ENCODE measurements at regions not wholly inside any gene's neighbourhood (a gene's known extent, or its start where the extent isn't known, plus 50 kb on each side); places are given as distances from the start of the nearest gene placed in this dataset.

DNA sequence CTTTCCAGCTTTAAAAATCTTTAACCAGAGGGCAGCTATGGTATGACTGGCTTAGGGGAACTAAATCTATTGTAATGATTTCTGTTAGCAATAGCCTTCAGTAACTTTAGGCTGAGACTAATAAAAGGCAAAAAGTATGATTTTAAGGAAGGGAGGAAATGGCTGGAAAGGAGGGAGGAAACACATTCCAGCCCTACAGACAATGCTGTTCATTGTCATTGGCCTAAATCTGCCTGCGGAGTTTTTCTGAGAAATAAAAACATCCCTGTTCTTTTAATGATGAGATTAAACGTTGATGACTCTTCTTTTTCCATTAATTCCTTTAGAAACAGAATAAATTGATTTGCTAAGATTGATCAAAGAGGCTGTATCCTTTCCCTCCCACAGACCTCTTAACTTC is 99.6 kb upstream of the GRAMD1B start:
- no peaks in the 10 kb centered on the region for H4K20me1 ChIP-seq (ENCODE audit: insufficient read depth, low read length)
- TF ChIP-seq EZH2 (optimal IDR thresholded peaks at IDR 0.05; ENCODE audit: low read depth, low read length) (no peak), EZH2phosphoT487 (IDR thresholded peaks at IDR 0.05; ENCODE audit: low read length) (no peak)
- TF ChIP-seq, protein P1, sequence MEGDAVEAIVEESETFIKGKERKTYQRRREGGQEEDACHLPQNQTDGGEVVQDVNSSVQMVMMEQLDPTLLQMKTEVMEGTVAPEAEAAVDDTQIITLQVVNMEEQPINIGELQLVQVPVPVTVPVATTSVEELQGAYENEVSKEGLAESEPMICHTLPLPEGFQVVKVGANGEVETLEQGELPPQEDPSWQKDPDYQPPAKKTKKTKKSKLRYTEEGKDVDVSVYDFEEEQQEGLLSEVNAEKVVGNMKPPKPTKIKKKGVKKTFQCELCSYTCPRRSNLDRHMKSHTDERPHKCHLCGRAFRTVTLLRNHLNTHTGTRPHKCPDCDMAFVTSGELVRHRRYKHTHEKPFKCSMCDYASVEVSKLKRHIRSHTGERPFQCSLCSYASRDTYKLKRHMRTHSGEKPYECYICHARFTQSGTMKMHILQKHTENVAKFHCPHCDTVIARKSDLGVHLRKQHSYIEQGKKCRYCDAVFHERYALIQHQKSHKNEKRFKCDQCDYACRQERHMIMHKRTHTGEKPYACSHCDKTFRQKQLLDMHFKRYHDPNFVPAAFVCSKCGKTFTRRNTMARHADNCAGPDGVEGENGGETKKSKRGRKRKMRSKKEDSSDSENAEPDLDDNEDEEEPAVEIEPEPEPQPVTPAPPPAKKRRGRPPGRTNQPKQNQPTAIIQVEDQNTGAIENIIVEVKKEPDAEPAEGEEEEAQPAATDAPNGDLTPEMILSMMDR (IDR thresholded peaks at IDR 0.05; ENCODE audit: low read length), result no peak
- no peak for DNase-seq
- H3K4me3 ChIP-seq (ENCODE audit: low read length), result no peak overlapping the region
- H3K4me1 ChIP-seq (ENCODE audit: low read length), result no peaks in the 10 kb centered on the region
- no peaks in the 10 kb centered on the region for H3K9me2 ChIP-seq (replicated peaks; ENCODE audit: insufficient read depth, low read length)
- H3K9me3 ChIP-seq (replicated peaks; ENCODE audit: insufficient read depth, low read length), result no peaks in the 10 kb centered on the region
- no peaks in the 10 kb centered on the region for H3K27me3 ChIP-seq (replicated peaks; ENCODE audit: insufficient read depth, low read length)
- H3F3A ChIP-seq (ENCODE audit: insufficient read depth, low read length), result no peaks in the 10 kb centered on the region
- no peak overlapping the region for H3K27ac ChIP-seq (ENCODE audit: low read length)
- no peak overlapping the region for H3K4me2 ChIP-seq (ENCODE audit: low read depth, low read length)
- H3K9ac ChIP-seq (ENCODE audit: low read length), result no peak overlapping the region
- no peak overlapping the region for H2AFZ ChIP-seq (ENCODE audit: low read length)
- no peaks in the 10 kb centered on the region for H3K36me3 ChIP-seq (replicated peaks; ENCODE audit: insufficient read depth, low read length)
- no peaks in the 10 kb centered on the region for H3K79me2 ChIP-seq (ENCODE audit: low read length)

DNA sequence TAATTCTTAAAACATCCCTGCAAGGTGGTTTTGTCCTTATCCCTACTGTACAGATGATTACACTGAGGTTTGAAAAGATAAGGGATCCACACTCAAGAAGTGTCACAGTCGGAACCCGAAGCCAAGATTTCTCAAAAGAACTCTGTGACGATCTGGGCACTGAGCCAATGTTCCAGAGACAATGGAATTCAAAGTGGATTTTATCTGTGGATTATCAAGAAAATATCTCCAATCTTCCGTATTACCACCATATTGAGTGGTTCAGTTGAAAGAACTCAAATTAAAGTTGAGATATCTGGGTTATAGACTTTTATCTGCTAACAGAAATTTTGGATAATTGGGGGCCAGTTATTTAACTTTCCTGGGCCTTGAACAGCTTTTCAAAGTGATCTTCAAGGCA is 100.0 kb upstream of the GRAMD1B start:
- Histone ChIP-seq H3K9ac (ENCODE audit: low read length) (no peak overlapping the region), H4K20me1 (ENCODE audit: insufficient read depth, low read length) (no peaks in the 10 kb centered on the region), H3K27ac (ENCODE audit: low read length) (no peak overlapping the region), H3F3A (ENCODE audit: insufficient read depth, low read length) (no peaks in the 10 kb centered on the region), H3K4me1 (ENCODE audit: low read length) (no peaks in the 10 kb centered on the region), H3K36me3 (replicated peaks; ENCODE audit: insufficient read depth, low read length) (no peaks in the 10 kb centered on the region), H3K27me3 (replicated peaks; ENCODE audit: insufficient read depth, low read length) (no peaks in the 10 kb centered on the region), H3K4me3 (ENCODE audit: low read length) (no peak overlapping the region), H3K9me2 (replicated peaks; ENCODE audit: insufficient read depth, low read length) (no peaks in the 10 kb centered on the region), H3K4me2 (ENCODE audit: low read depth, low read length) (no peak overlapping the region), H3K9me3 (replicated peaks; ENCODE audit: insufficient read depth, low read length) (no peaks in the 10 kb centered on the region), H2AFZ (ENCODE audit: low read length) (no peak overlapping the region), H3K79me2 (ENCODE audit: low read length) (no peaks in the 10 kb centered on the region)
- TF ChIP-seq EZH2 (optimal IDR thresholded peaks at IDR 0.05; ENCODE audit: low read depth, low read length), result no peak
- TF ChIP-seq, protein P1 (IDR thresholded peaks at IDR 0.05; ENCODE audit: low read length), result no peak
- no peak for TF ChIP-seq EZH2phosphoT487 (IDR thresholded peaks at IDR 0.05; ENCODE audit: low read length)
- no peak for DNase-seq

DNA sequence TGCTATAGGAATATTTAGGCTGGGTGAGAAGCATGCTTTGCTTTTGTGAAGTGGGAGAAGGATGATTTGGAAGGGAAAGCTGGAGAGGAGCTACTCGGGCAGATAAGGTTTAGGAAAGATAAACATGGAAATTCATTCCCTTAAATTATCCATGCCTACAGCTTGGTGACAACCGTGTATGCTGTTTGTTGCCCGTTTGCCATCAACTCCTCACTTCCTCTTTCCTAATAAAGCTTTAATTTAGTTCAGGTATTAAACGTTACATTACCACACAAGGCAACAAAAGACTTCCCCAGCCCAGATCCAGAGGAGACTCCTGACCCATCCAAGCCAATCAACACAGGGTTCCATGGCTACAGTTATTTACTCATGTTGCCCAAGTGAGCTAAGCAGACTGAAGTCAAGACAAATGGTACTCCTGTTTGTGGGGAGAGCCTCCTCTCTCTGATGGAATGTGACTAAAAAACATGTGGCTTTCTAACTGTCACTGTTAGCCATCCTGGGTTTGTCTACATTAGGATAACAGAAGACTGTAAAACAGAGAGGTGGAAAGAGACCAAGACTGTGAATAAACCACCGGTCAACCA is 101.7 kb upstream of the GRAMD1B start:
- no peak overlapping the region for H3K9ac ChIP-seq (ENCODE audit: low read length)
- no peaks in the 10 kb centered on the region for H4K20me1 ChIP-seq (ENCODE audit: insufficient read depth, low read length)
- H3K4me3 ChIP-seq (ENCODE audit: low read length), result no peak overlapping the region
- H2AFZ ChIP-seq (ENCODE audit: low read length), result no peak overlapping the region
- H3F3A ChIP-seq (ENCODE audit: insufficient read depth, low read length), result no peaks in the 10 kb centered on the region
- no peaks in the 10 kb centered on the region for H3K36me3 ChIP-seq (replicated peaks; ENCODE audit: insufficient read depth, low read length)
- no peaks in the 10 kb centered on the region for H3K79me2 ChIP-seq (ENCODE audit: low read length)
- no peaks in the 10 kb centered on the region for H3K27me3 ChIP-seq (replicated peaks; ENCODE audit: insufficient read depth, low read length)
- H3K4me2 ChIP-seq (ENCODE audit: low read depth, low read length), result no peak overlapping the region
- no peaks in the 10 kb centered on the region for H3K9me2 ChIP-seq (replicated peaks; ENCODE audit: insufficient read depth, low read length)
- TF ChIP-seq EZH2 (optimal IDR thresholded peaks at IDR 0.05; ENCODE audit: low read depth, low read length) (no peak), EZH2phosphoT487 (IDR thresholded peaks at IDR 0.05; ENCODE audit: low read length) (no peak)
- TF ChIP-seq, protein P1 (IDR thresholded peaks at IDR 0.05; ENCODE audit: low read length), result no peak
- no peak for DNase-seq
- no peaks in the 10 kb centered on the region for H3K4me1 ChIP-seq (ENCODE audit: low read length)
- no peak overlapping the region for H3K27ac ChIP-seq (ENCODE audit: low read length)
- H3K9me3 ChIP-seq (replicated peaks; ENCODE audit: insufficient read depth, low read length), result no peaks in the 10 kb centered on the region

Measured in MM.1S (cell line).